ENCODE measurements at regions not wholly inside any gene's neighbourhood (a gene's known extent, or its start where the extent isn't known, plus 50 kb on each side); places are given as distances from the start of the nearest gene placed in this dataset.

- Histone ChIP-seq H3K27me3 (ENCODE audit: control insufficient read depth, extremely low read depth, insufficient read depth, low read length) (peaks cover 9% of the 10 kb centered on the region), H2AFZ (ENCODE audit: control insufficient read depth, low read length) (no peak overlapping the region), H3K4me2 (ENCODE audit: control insufficient read depth, extremely low read depth, insufficient read depth, low read depth, low read length) (no peak overlapping the region), H4K20me1 (ENCODE audit: control insufficient read depth, extremely low read depth, insufficient read depth, low read length) (no peaks in the 10 kb centered on the region), H3K4me1 (ENCODE audit: control insufficient read depth, extremely low read depth, insufficient read depth, low read length) (no peaks in the 10 kb centered on the region), H3K9ac (ENCODE audit: control insufficient read depth, extremely low read depth, insufficient read depth, low read length) (no peak overlapping the region), H3K36me3 (ENCODE audit: control insufficient read depth in 2 of 2, extremely low read depth in 1 of 2, insufficient read depth in 2 of 2, low read length in 2 of 2) (no peaks in the 10 kb centered on the region), H3K9me1 (ENCODE audit: control insufficient read depth, extremely low read depth, insufficient read depth, low read length) (no peaks in the 10 kb centered on the region), H3K4me3 (ENCODE audit: control insufficient read depth in 2 of 3, extremely low read depth in 1 of 3, insufficient read depth in 2 of 3, low read depth in 1 of 3, low read length in 3 of 3) (no peak overlapping the region), H3K79me2 (ENCODE audit: control insufficient read depth, insufficient read depth, low read length) (no peaks in the 10 kb centered on the region), H3K9me3 (ENCODE audit: control insufficient read depth, low read depth, low read length) (no peaks in the 10 kb centered on the region), H3K27ac (ENCODE audit: control insufficient read depth, insufficient read depth, low read length) (no peak overlapping the region)
- dilution Hi-C loops (cut with MboI; ENCODE audit: extremely low pct_ligation_motif_present, low sequenced_read_pairs) = no loop called here
- no peak for DNase-seq (ENCODE audit: low read depth, low spot score)
- no peak for TF ChIP-seq EZH2 (IDR thresholded peaks at IDR 0.05; ENCODE audit: low read length)
- TF ChIP-seq, protein P1, sequence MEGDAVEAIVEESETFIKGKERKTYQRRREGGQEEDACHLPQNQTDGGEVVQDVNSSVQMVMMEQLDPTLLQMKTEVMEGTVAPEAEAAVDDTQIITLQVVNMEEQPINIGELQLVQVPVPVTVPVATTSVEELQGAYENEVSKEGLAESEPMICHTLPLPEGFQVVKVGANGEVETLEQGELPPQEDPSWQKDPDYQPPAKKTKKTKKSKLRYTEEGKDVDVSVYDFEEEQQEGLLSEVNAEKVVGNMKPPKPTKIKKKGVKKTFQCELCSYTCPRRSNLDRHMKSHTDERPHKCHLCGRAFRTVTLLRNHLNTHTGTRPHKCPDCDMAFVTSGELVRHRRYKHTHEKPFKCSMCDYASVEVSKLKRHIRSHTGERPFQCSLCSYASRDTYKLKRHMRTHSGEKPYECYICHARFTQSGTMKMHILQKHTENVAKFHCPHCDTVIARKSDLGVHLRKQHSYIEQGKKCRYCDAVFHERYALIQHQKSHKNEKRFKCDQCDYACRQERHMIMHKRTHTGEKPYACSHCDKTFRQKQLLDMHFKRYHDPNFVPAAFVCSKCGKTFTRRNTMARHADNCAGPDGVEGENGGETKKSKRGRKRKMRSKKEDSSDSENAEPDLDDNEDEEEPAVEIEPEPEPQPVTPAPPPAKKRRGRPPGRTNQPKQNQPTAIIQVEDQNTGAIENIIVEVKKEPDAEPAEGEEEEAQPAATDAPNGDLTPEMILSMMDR (optimal IDR thresholded peaks at IDR 0.05 in 1 of 3, IDR thresholded peaks at IDR 0.05 in 1 of 3, conservative IDR thresholded peaks at IDR 0.05 in 1 of 3; ENCODE audit: extremely low read depth in 1 of 3, insufficient read depth in 2 of 3, low read length in 3 of 3) = no peak
- FAIRE-seq = no peak
These were observed 211.6 kb downstream of the RCHY1 start for GRCh38 chr4:75302648-75303047.

DNA sequence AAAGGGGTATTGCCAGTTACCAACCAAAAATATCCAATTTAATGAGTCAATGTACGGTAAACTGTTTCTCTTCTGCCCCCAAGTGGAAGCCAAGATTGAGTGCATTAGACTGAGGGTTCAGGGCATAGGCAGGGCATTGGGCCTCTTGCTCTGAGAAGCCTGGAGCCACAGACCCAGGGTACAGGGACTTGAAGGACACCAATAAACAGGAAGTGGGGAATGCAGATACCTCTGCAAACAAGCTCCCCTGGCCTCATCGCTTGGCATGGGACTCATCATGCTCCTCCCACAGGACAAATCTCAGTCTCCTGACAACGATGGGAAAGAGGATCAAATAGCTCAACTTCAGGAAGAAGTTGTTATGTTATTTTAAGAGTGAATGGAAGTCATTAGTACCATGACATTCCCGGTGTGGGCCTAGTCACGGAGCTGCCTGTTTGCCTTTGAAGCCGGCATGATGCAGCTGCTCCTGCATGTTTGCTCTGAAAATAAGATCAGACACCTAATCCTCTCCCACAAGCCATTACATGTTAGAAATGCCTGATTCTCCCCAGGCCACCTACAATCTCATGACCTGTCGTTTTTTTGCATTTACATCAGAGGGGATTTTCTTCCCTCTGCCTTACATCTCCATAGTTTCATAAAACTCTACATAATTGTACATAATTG, 224.2 kb downstream of the RCHY1 start:
- H3K27me3 ChIP-seq (ENCODE audit: control insufficient read depth, extremely low read depth, insufficient read depth, low read length) = no peaks in the 10 kb centered on the region
- H3K9me3 ChIP-seq (ENCODE audit: control insufficient read depth, low read depth, low read length) = no peaks in the 10 kb centered on the region
- peak overlapping the region; percentile 35 for H3K4me2 ChIP-seq (ENCODE audit: control insufficient read depth, extremely low read depth, insufficient read depth, low read depth, low read length)
- no peak for DNase-seq (ENCODE audit: low read depth, low spot score)
- peak overlapping the region; percentile 87 for H2AFZ ChIP-seq (ENCODE audit: control insufficient read depth, low read length)
- no peaks in the 10 kb centered on the region for H4K20me1 ChIP-seq (ENCODE audit: control insufficient read depth, extremely low read depth, insufficient read depth, low read length)
- TF ChIP-seq EZH2 (IDR thresholded peaks at IDR 0.05; ENCODE audit: low read length) = no peak
- TF ChIP-seq, protein P1 (optimal IDR thresholded peaks at IDR 0.05 in 1 of 3, IDR thresholded peaks at IDR 0.05 in 1 of 3, conservative IDR thresholded peaks at IDR 0.05 in 1 of 3; ENCODE audit: extremely low read depth in 1 of 3, insufficient read depth in 2 of 3, low read length in 3 of 3) = peak; percentile 52 to 72 (median 63)
- peak; percentile 53 for FAIRE-seq
- H3K79me2 ChIP-seq (ENCODE audit: control insufficient read depth, insufficient read depth, low read length) = no peaks in the 10 kb centered on the region
- dilution Hi-C loops (cut with MboI; ENCODE audit: extremely low pct_ligation_motif_present, low sequenced_read_pairs) = no loop called here
- H3K9ac ChIP-seq (ENCODE audit: control insufficient read depth, extremely low read depth, insufficient read depth, low read length) = no peak overlapping the region
- H3K36me3 ChIP-seq (ENCODE audit: control insufficient read depth in 2 of 2, extremely low read depth in 1 of 2, insufficient read depth in 2 of 2, low read length in 2 of 2) = no peaks in the 10 kb centered on the region
- H3K9me1 ChIP-seq (ENCODE audit: control insufficient read depth, extremely low read depth, insufficient read depth, low read length) = no peaks in the 10 kb centered on the region
- H3K27ac ChIP-seq (ENCODE audit: control insufficient read depth, insufficient read depth, low read length) = no peak overlapping the region
- no peak overlapping the region for H3K4me3 ChIP-seq (ENCODE audit: control insufficient read depth in 2 of 3, extremely low read depth in 1 of 3, insufficient read depth in 2 of 3, low read depth in 1 of 3, low read length in 3 of 3)
- peaks cover 9% of the 10 kb centered on the region for H3K4me1 ChIP-seq (ENCODE audit: control insufficient read depth, extremely low read depth, insufficient read depth, low read length)

All from keratinocyte (primary cell).